ENCODE measurements at regions not wholly inside any gene's neighbourhood (a gene's known extent, or its start where the extent isn't known, plus 50 kb on each side); places are given as distances from the start of the nearest gene placed in this dataset.

- DNase-seq, result no peak
- intact Hi-C loops (cut with DNase I), result no loop called here
- no peak for ATAC-seq
Observed at GRCh38 chr19:28889941-28890670, 322.8 kb downstream of the UQCRFS1 start.

GRCh38 chr19:28887920-28888618 lies 324.9 kb downstream of the UQCRFS1 start:
- no peak for DNase-seq
- ATAC-seq, result no peak
- no peak for TF ChIP-seq CTCF (IDR thresholded peaks at IDR 0.05)
- Histone ChIP-seq H3K4me3 (no peak overlapping the region), H3K4me1 (no peaks in the 10 kb centered on the region), H3K27me3 (no peaks in the 10 kb centered on the region), H3K27ac (no peak overlapping the region), H3K36me3 (no peaks in the 10 kb centered on the region), H3K9me3 (no peaks in the 10 kb centered on the region)
- intact Hi-C loops (cut with DNase I), result no loop called here

More at GRCh38 chr19:28889941-28890670, 322.8 kb downstream of the UQCRFS1 start:
- Histone ChIP-seq H3K27ac (no peak overlapping the region), H3K27me3 (no peaks in the 10 kb centered on the region), H3K4me1 (no peaks in the 10 kb centered on the region), H3K4me3 (no peak overlapping the region), H3K9me3 (no peaks in the 10 kb centered on the region), H3K36me3 (no peaks in the 10 kb centered on the region)
- TF ChIP-seq CTCF (IDR thresholded peaks at IDR 0.05), result no peak

- H3K36me3 ChIP-seq, result no peaks in the 10 kb centered on the region
- DNase-seq, result no peak
- ATAC-seq, result no peak
- no peak for TF ChIP-seq CTCF (IDR thresholded peaks at IDR 0.05)
- no peak overlapping the region for H3K4me3 ChIP-seq
- no peak overlapping the region for H3K27ac ChIP-seq
- H3K27me3 ChIP-seq, result no peaks in the 10 kb centered on the region
- no peaks in the 10 kb centered on the region for H3K4me1 ChIP-seq
- intact Hi-C loops (cut with DNase I), result no loop called here
- no peaks in the 10 kb centered on the region for H3K9me3 ChIP-seq
Observed at GRCh38 chr19:28886708-28887107, 326.2 kb downstream of the UQCRFS1 start.

GRCh38 chr19:28885965-28886364 lies 327.0 kb downstream of the UQCRFS1 start:
- no peak for TF ChIP-seq CTCF (IDR thresholded peaks at IDR 0.05)
- intact Hi-C loops (cut with DNase I), result no loop called here
- H3K9me3 ChIP-seq, result no peaks in the 10 kb centered on the region
- H3K4me3 ChIP-seq, result no peak overlapping the region
- H3K27ac ChIP-seq, result no peak overlapping the region
- ATAC-seq (no peak), DNase-seq (no peak)
- H3K36me3 ChIP-seq, result no peaks in the 10 kb centered on the region
- no peaks in the 10 kb centered on the region for H3K4me1 ChIP-seq
- no peaks in the 10 kb centered on the region for H3K27me3 ChIP-seq

GRCh38 chr19:28884786-28885476 lies 328.0 kb downstream of the UQCRFS1 start:
- intact Hi-C loops (cut with DNase I), result no loop called here

More at GRCh38 chr19:28884786-28885476, 328.0 kb downstream of the UQCRFS1 start:
- Histone ChIP-seq H3K4me1 (no peaks in the 10 kb centered on the region), H3K4me3 (no peak overlapping the region), H3K27ac (no peak overlapping the region), H3K9me3 (no peaks in the 10 kb centered on the region), H3K27me3 (no peaks in the 10 kb centered on the region), H3K36me3 (no peaks in the 10 kb centered on the region)
- ATAC-seq (no peak), DNase-seq (no peak)
- no peak for TF ChIP-seq CTCF (IDR thresholded peaks at IDR 0.05)

All from upper lobe of right lung (tissue), 1 donor.